HepG2 (cell line): ENCODE measurements at regions not wholly inside any gene's neighbourhood (a gene's known extent, or its start where the extent isn't known, plus 50 kb on each side); places are given as distances from the start of the nearest gene placed in this dataset.

Experiments used
- HDAC2 ChIP-seq: sonication (generic); formaldehyde crosslinking; IDR thresholded peaks from 2 replicates; pipeline ENCODE4 v1.4.0; 2020; ENCODE audit warnings: missing genetic modification reagents
- MXI1 ChIP-seq: IDR thresholded peaks from 3 replicates; pipeline ENCODE4 v1.6.1; 2012; ENCODE audit warnings: low read depth, low read length, inconsistent platforms, borderline replicate concordance
- TCF12 ChIP-seq, 2 experiments: fragments of 450-650 bp in 1 of 2; sonication (generic) in 1 of 2; formaldehyde crosslinking in 1 of 2; IDR thresholded peaks; 2 replicates each; pipeline versions ENCODE4 v1.6.1 to v1.8.0; 2017 to 2022; ENCODE audit warnings: antibody characterized with exemption in 1 of 2, mild to moderate bottlenecking in 1 of 2, missing genetic modification reagents in 1 of 2, moderate library complexity in 1 of 2
- ZBTB43 ChIP-seq: sonication (generic); formaldehyde crosslinking; conservative IDR thresholded peaks from 2 replicates; pipeline ENCODE4 v1.4.0; 2020; ENCODE audit warnings: missing genetic modification reagents
- ZSCAN12 ChIP-seq: sonication (generic); formaldehyde crosslinking; IDR thresholded peaks from 2 replicates; pipeline ENCODE4 v1.9.0; 2021; ENCODE audit warnings: mild to moderate bottlenecking, missing genetic modification reagents
- TF ChIP-seq, protein P1 (sequence below): sonication (generic); formaldehyde crosslinking; IDR thresholded peaks from 2 replicates; pipeline ENCODE4 v1.5.0; 2020; ENCODE audit warnings: missing genetic modification reagents

GRCh38 chr4:24680746-24681448, 96.5 kb upstream of the DHX15 start:
- TF ChIP-seq HDAC2 (CRISPR knock-in tag): no peak
- TF ChIP-seq, protein P1, sequence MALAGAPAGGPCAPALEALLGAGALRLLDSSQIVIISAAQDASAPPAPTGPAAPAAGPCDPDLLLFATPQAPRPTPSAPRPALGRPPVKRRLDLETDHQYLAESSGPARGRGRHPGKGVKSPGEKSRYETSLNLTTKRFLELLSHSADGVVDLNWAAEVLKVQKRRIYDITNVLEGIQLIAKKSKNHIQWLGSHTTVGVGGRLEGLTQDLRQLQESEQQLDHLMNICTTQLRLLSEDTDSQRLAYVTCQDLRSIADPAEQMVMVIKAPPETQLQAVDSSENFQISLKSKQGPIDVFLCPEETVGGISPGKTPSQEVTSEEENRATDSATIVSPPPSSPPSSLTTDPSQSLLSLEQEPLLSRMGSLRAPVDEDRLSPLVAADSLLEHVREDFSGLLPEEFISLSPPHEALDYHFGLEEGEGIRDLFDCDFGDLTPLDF: no peak
- no peak for TF ChIP-seq MXI1
- no peak for TF ChIP-seq ZSCAN12
- no peak for TF ChIP-seq ZBTB43 (CRISPR knock-in tag)
- TF ChIP-seq TCF12 (IDR thresholded peaks at IDR 0.05): no peak
- TF ChIP-seq TCF12 (CRISPR knock-in tag; IDR thresholded peaks at IDR 0.05): no peak
